ENCODE measurements at regions not wholly inside any gene's neighbourhood (a gene's known extent, or its start where the extent isn't known, plus 50 kb on each side); places are given as distances from the start of the nearest gene placed in this dataset.

- Histone ChIP-seq H3K36me3 (ENCODE audit: control insufficient read depth in 2 of 2, extremely low read depth in 1 of 2, insufficient read depth in 2 of 2, low read length in 2 of 2) (no peaks in the 10 kb centered on the region), H4K20me1 (ENCODE audit: control insufficient read depth, extremely low read depth, insufficient read depth, low read length) (no peaks in the 10 kb centered on the region), H3K4me3 (ENCODE audit: control insufficient read depth in 2 of 3, extremely low read depth in 1 of 3, insufficient read depth in 2 of 3, low read depth in 1 of 3, low read length in 3 of 3) (no peak overlapping the region), H3K9me1 (ENCODE audit: control insufficient read depth, extremely low read depth, insufficient read depth, low read length) (no peaks in the 10 kb centered on the region), H3K4me1 (ENCODE audit: control insufficient read depth, extremely low read depth, insufficient read depth, low read length) (no peaks in the 10 kb centered on the region), H2AFZ (ENCODE audit: control insufficient read depth, low read length) (no peak overlapping the region), H3K27me3 (ENCODE audit: control insufficient read depth, extremely low read depth, insufficient read depth, low read length) (no peaks in the 10 kb centered on the region), H3K9ac (ENCODE audit: control insufficient read depth, extremely low read depth, insufficient read depth, low read length) (no peak overlapping the region), H3K27ac (ENCODE audit: control insufficient read depth, insufficient read depth, low read length) (no peak overlapping the region), H3K79me2 (ENCODE audit: control insufficient read depth, insufficient read depth, low read length) (no peaks in the 10 kb centered on the region), H3K4me2 (ENCODE audit: control insufficient read depth, extremely low read depth, insufficient read depth, low read depth, low read length) (no peak overlapping the region), H3K9me3 (ENCODE audit: control insufficient read depth, low read depth, low read length) (no peaks in the 10 kb centered on the region)
- no peak for TF ChIP-seq EZH2 (IDR thresholded peaks at IDR 0.05; ENCODE audit: low read length)
- TF ChIP-seq CTCF (optimal IDR thresholded peaks at IDR 0.05 in 1 of 3, IDR thresholded peaks at IDR 0.05 in 1 of 3, conservative IDR thresholded peaks at IDR 0.05 in 1 of 3; ENCODE audit: extremely low read depth in 1 of 3, insufficient read depth in 2 of 3, low read length in 3 of 3), result no peak
- FAIRE-seq, result no peak
- dilution Hi-C loops (cut with MboI; ENCODE audit: extremely low pct_ligation_motif_present, low sequenced_read_pairs), result no loop called here
- no peak for DNase-seq (ENCODE audit: low read depth, low spot score)
These were observed 101.8 kb upstream of the CYSLTR1 start for GRCh38 chrX:78429172-78429571.

- Histone ChIP-seq H3K4me2 (ENCODE audit: control insufficient read depth, extremely low read depth, insufficient read depth, low read depth, low read length) (no peak overlapping the region), H3K9ac (ENCODE audit: control insufficient read depth, extremely low read depth, insufficient read depth, low read length) (no peak overlapping the region), H3K4me1 (ENCODE audit: control insufficient read depth, extremely low read depth, insufficient read depth, low read length) (peaks cover 5% of the 10 kb centered on the region), H3K4me3 (ENCODE audit: control insufficient read depth in 2 of 3, extremely low read depth in 1 of 3, insufficient read depth in 2 of 3, low read depth in 1 of 3, low read length in 3 of 3) (no peak overlapping the region), H3K36me3 (ENCODE audit: control insufficient read depth in 2 of 2, extremely low read depth in 1 of 2, insufficient read depth in 2 of 2, low read length in 2 of 2) (no peaks in the 10 kb centered on the region), H3K9me3 (ENCODE audit: control insufficient read depth, low read depth, low read length) (peaks cover 2% of the 10 kb centered on the region), H3K27me3 (ENCODE audit: control insufficient read depth, extremely low read depth, insufficient read depth, low read length) (no peaks in the 10 kb centered on the region), H4K20me1 (ENCODE audit: control insufficient read depth, extremely low read depth, insufficient read depth, low read length) (no peaks in the 10 kb centered on the region), H3K27ac (ENCODE audit: control insufficient read depth, insufficient read depth, low read length) (no peak overlapping the region), H3K79me2 (ENCODE audit: control insufficient read depth, insufficient read depth, low read length) (no peaks in the 10 kb centered on the region), H2AFZ (ENCODE audit: control insufficient read depth, low read length) (no peak overlapping the region), H3K9me1 (ENCODE audit: control insufficient read depth, extremely low read depth, insufficient read depth, low read length) (no peaks in the 10 kb centered on the region)
- FAIRE-seq, result no peak
- no peak for TF ChIP-seq EZH2 (IDR thresholded peaks at IDR 0.05; ENCODE audit: low read length)
- TF ChIP-seq CTCF (optimal IDR thresholded peaks at IDR 0.05 in 1 of 3, IDR thresholded peaks at IDR 0.05 in 1 of 3, conservative IDR thresholded peaks at IDR 0.05 in 1 of 3; ENCODE audit: extremely low read depth in 1 of 3, insufficient read depth in 2 of 3, low read length in 3 of 3), result no peak
- dilution Hi-C loops (cut with MboI; ENCODE audit: extremely low pct_ligation_motif_present, low sequenced_read_pairs), result no loop called here
- no peak for DNase-seq (ENCODE audit: low read depth, low spot score)
These were observed 61.3 kb upstream of the CYSLTR1 start for GRCh38 chrX:78388663-78389062.

All from keratinocyte (primary cell).